BJ (cell line): ENCODE measurements at regions not wholly inside any gene's neighbourhood (a gene's known extent, or its start where the extent isn't known, plus 50 kb on each side); places are given as distances from the start of the nearest gene placed in this dataset.

Experiments
- CTCF ChIA-PET: fragments of 350-600 bp; formaldehyde crosslinking; extraction: SDS; loops from one replicate; lab custom pipeline; 2021; ENCODE audit warnings: antibody characterized with exemption, inconsistent platforms; lab: Yijun Ruan, JAX
- POLR2A ChIA-PET: fragments of 300-600 bp; sonication (Branson Sonifier 250); formaldehyde crosslinking; extraction: SDS; loops from one replicate; lab custom pipeline; 2021; ENCODE audit warnings: antibody characterized with exemption; lab: Charles Lee
- DNase-seq: peaks from one replicate; pipeline ENCODE4 v3.0.0-alpha.2; 2011; ENCODE audit warnings: low read depth
- H3K27me3 ChIP-seq: 2 replicates; pipeline ENCODE4 v1.6.0; 2011; ENCODE audit warnings: low read length; ENCODE audit not compliant: control insufficient read depth, insufficient read depth
- H3K36me3 ChIP-seq: 2 replicates; pipeline ENCODE4 v1.5.1; 2011; ENCODE audit warnings: low read length; ENCODE audit not compliant: control insufficient read depth, insufficient read depth
- H3K4me3 ChIP-seq: 2 replicates; pipeline ENCODE4 v1.5.1; 2011; ENCODE audit warnings: low read depth, mild to moderate bottlenecking, control low read depth, low read length
- CTCF ChIP-seq: IDR thresholded peaks from 2 replicates; pipeline ENCODE4 v1.5.1; 2011; ENCODE audit warnings: low read depth, mild to moderate bottlenecking, control low read depth, inconsistent platforms, low read length, moderate library complexity; ENCODE audit not compliant: insufficient read depth

GRCh38 chr4:182067828-182068227, 175.4 kb upstream of the TENM3 start:
- DNase-seq, result no peak
- no peak for TF ChIP-seq CTCF
- POLR2A ChIA-PET, result no interaction called here
- CTCF ChIA-PET, result interaction anchor here (1.2 kb wide), 1 partner anchor 16 kb away, joined by 3 read pairs; no protein-coding TSS in a partner anchor
- Histone ChIP-seq H3K36me3 (no peaks in the 10 kb centered on the region), H3K4me3 (no peak overlapping the region), H3K27me3 (no peaks in the 10 kb centered on the region)

- Histone ChIP-seq H3K36me3 (no peaks in the 10 kb centered on the region), H3K4me3 (no peak overlapping the region), H3K27me3 (no peaks in the 10 kb centered on the region)
- POLR2A ChIA-PET, result no interaction called here
- CTCF ChIA-PET, result no interaction called here
- no peak for TF ChIP-seq CTCF
- DNase-seq, result no peak
Measured at GRCh38 chr4:182068920-182069319, 174.3 kb upstream of the TENM3 start.

- no peak for TF ChIP-seq CTCF
- H3K36me3 ChIP-seq, result no peaks in the 10 kb centered on the region
- H3K4me3 ChIP-seq, result no peak overlapping the region
- ChIA-PET POLR2A (no interaction called here), CTCF (no interaction called here)
- DNase-seq, result no peak
- H3K27me3 ChIP-seq, result no peaks in the 10 kb centered on the region
Measured at GRCh38 chr4:182073278-182073677, 169.9 kb upstream of the TENM3 start.

GRCh38 chr4:182074139-182074538, 169.1 kb upstream of the TENM3 start:
- TF ChIP-seq CTCF, result no peak
- Histone ChIP-seq H3K27me3 (no peaks in the 10 kb centered on the region), H3K4me3 (no peak overlapping the region), H3K36me3 (no peaks in the 10 kb centered on the region)
- ChIA-PET POLR2A (no interaction called here), CTCF (no interaction called here)
- DNase-seq, result no peak

GRCh38 chr4:182074810-182075209, 168.4 kb upstream of the TENM3 start:
- Histone ChIP-seq H3K4me3 (no peak overlapping the region), H3K27me3 (no peaks in the 10 kb centered on the region), H3K36me3 (no peaks in the 10 kb centered on the region)
- no peak for TF ChIP-seq CTCF
- no peak for DNase-seq
- ChIA-PET CTCF (interaction anchor here (0.5 kb wide), 1 partner anchor 808 kb away, joined by 3 read pairs; no protein-coding TSS in a partner anchor), POLR2A (no interaction called here)
